SK-N-MC (cell line): ENCODE measurements at regions not wholly inside any gene's neighbourhood (a gene's known extent, or its start where the extent isn't known, plus 50 kb on each side); places are given as distances from the start of the nearest gene placed in this dataset.

Experiments
- EZH2 ChIP-seq: fragments of 200-600 bp; sonication (generic); IDR thresholded peaks from one replicate; pipeline ENCODE4 v1.6.1; 2017; ENCODE audit warnings: antibody characterized with exemption
- FOXP2 ChIP-seq: optimal IDR thresholded peaks from 2 replicates; pipeline ENCODE3; 2011; ENCODE audit warnings: mild to moderate bottlenecking, moderate library complexity; ENCODE audit not compliant: insufficient read depth; ENCODE audit errors: extremely low read length, control extremely low read depth
- POLR2AphosphoS5 ChIP-seq: IDR thresholded peaks from 2 replicates; pipeline ENCODE4 v1.6.1; 2012; ENCODE audit warnings: mild to moderate bottlenecking, low read depth, low read length, borderline replicate concordance

- TF ChIP-seq POLR2AphosphoS5 (no peak), EZH2 (no peak), FOXP2 (no peak)
These were observed 200.7 kb upstream of the KCNH7 start for GRCh38 chr2:163039266-163039665.
